Activated CD8-positive, alpha-beta T cell treated with anti-CD3 and anti-CD28 coated beads for 36 hours (primary cell): ENCODE measurements at regions not wholly inside any gene's neighbourhood (a gene's known extent, or its start where the extent isn't known, plus 50 kb on each side); places are given as distances from the start of the nearest gene placed in this dataset.

Experiments
- ATAC-seq: fragments of 200-7000 bp; cut with Tn5 transposase; one replicate; pipeline ENCODE4 v1.10.0; 2021; ENCODE audit warnings: mild to moderate bottlenecking, moderate library complexity
- CTCF ChIA-PET: fragments of 350-600 bp; sonication (Branson Sonifier 250); formaldehyde crosslinking; loops from one replicate; lab custom pipeline; 2021; ENCODE audit warnings: antibody characterized with exemption; lab: Charles Lee
- POLR2A ChIA-PET: fragments of 350-600 bp; sonication (Branson Sonifier 250); formaldehyde crosslinking; loops from one replicate; lab custom pipeline; 2021; ENCODE audit warnings: antibody characterized with exemption; lab: Charles Lee
- DNase-seq: peaks from one replicate; pipeline ENCODE4 v3.0.0-alpha.2; 2020
- H3K27ac Mint-ChIP-seq: one replicate; pipeline ENCODE4 v1.8.0; 2021; ENCODE audit warnings: mild to moderate bottlenecking, mixed read lengths
- H3K27me3 Mint-ChIP-seq: one replicate; pipeline ENCODE4 v1.8.0; 2021; ENCODE audit warnings: mixed read lengths
- H3K36me3 Mint-ChIP-seq: one replicate; pipeline ENCODE4 v1.8.0; 2021; ENCODE audit warnings: low read depth, mixed read lengths
- H3K4me1 Mint-ChIP-seq: one replicate; pipeline ENCODE4 v1.8.0; 2021; ENCODE audit warnings: low read depth, mixed read lengths
- H3K4me3 Mint-ChIP-seq: one replicate; pipeline ENCODE4 v1.8.0; 2021; ENCODE audit warnings: mild to moderate bottlenecking, moderate library complexity, mixed read lengths
- H3K9me3 Mint-ChIP-seq: one replicate; pipeline ENCODE4 v1.8.0; 2021; ENCODE audit warnings: mixed read lengths
- CTCF ChIP-seq: fragments of 200-600 bp; IDR thresholded peaks from one replicate; pipeline ENCODE4 v1.8.0; 2022; ENCODE audit warnings: antibody characterized with exemption, mild to moderate bottlenecking
- intact Hi-C: fragments of 100-400 bp; cut with micrococcal nuclease; formaldehyde crosslinking; loops from one replicate; pipeline ENCODE4 v1.10.0; 2022

GRCh38 chr16:85536073-85536410 lies 77.1 kb upstream of the GSE1 start:
- H3K27ac Mint-ChIP-seq: no peak overlapping the region
- CTCF ChIA-PET: interaction anchor here (1.9 kb wide), 1 partner anchor 261 kb away, joined by 4 read pairs; no protein-coding TSS in a partner anchor
- POLR2A ChIA-PET: no interaction called here
- DNase-seq: no peak
- H3K36me3 Mint-ChIP-seq: no peaks in the 10 kb centered on the region
- H3K4me3 Mint-ChIP-seq: no peak overlapping the region
- no peak for ATAC-seq
- no peak for TF ChIP-seq CTCF
- no peaks in the 10 kb centered on the region for H3K27me3 Mint-ChIP-seq
- H3K4me1 Mint-ChIP-seq: no peaks in the 10 kb centered on the region
- intact Hi-C loops: no loop called here
- H3K9me3 Mint-ChIP-seq: peaks cover 5% of the 10 kb centered on the region

GRCh38 chr16:85536411-85537330 lies 76.5 kb upstream of the GSE1 start:
- no peak overlapping the region for H3K4me3 Mint-ChIP-seq
- H3K27me3 Mint-ChIP-seq: no peaks in the 10 kb centered on the region
- TF ChIP-seq CTCF: no peak
- no peaks in the 10 kb centered on the region for H3K4me1 Mint-ChIP-seq
- intact Hi-C loops: no loop called here
- H3K9me3 Mint-ChIP-seq: peaks cover 5% of the 10 kb centered on the region
- POLR2A ChIA-PET: no interaction called here
- H3K27ac Mint-ChIP-seq: no peak overlapping the region
- CTCF ChIA-PET: interaction anchor here (1.3 to 1.9 kb wide), 2 partner anchors 8 to 262 kb away, joined by 3 to 4 read pairs; no protein-coding TSS in a partner anchor
- DNase-seq (no peak), ATAC-seq (no peak)
- no peaks in the 10 kb centered on the region for H3K36me3 Mint-ChIP-seq

DNA sequence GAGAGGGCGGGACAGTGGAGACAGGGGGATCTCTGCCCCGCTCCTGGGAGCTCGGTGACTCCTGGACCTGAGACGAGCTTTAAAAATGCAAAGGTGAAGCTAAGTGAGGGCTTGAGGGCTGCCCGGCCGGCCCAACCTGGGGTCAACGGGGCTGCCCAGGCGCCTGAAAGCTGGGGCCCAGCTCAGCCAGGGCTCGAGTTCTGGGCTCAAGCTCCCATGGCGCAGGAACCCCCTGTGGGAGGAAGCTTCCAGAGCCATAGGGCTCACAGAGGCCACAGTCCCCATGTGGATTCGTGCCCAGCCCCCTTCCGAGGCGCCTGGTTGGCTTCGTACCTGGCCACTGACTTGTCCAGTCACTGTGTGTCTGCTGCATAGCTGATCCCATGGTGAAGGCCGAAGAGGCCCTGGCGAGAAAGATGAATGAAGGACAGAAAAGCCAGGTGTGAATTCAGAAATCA lies 75.8 kb upstream of the GSE1 start:
- intact Hi-C loops: no loop called here
- POLR2A ChIA-PET: no interaction called here
- CTCF ChIA-PET: interaction anchor here (1.1 to 1.3 kb wide), 2 partner anchors 9 to 110 kb away, joined by 3 read pairs; no protein-coding TSS in a partner anchor
- no peaks in the 10 kb centered on the region for H3K36me3 Mint-ChIP-seq
- no peak overlapping the region for H3K27ac Mint-ChIP-seq
- peaks cover 5% of the 10 kb centered on the region for H3K9me3 Mint-ChIP-seq
- no peak for ATAC-seq
- H3K4me3 Mint-ChIP-seq: no peak overlapping the region
- no peaks in the 10 kb centered on the region for H3K4me1 Mint-ChIP-seq
- TF ChIP-seq CTCF: no peak
- no peaks in the 10 kb centered on the region for H3K27me3 Mint-ChIP-seq
- DNase-seq: no peak

DNA sequence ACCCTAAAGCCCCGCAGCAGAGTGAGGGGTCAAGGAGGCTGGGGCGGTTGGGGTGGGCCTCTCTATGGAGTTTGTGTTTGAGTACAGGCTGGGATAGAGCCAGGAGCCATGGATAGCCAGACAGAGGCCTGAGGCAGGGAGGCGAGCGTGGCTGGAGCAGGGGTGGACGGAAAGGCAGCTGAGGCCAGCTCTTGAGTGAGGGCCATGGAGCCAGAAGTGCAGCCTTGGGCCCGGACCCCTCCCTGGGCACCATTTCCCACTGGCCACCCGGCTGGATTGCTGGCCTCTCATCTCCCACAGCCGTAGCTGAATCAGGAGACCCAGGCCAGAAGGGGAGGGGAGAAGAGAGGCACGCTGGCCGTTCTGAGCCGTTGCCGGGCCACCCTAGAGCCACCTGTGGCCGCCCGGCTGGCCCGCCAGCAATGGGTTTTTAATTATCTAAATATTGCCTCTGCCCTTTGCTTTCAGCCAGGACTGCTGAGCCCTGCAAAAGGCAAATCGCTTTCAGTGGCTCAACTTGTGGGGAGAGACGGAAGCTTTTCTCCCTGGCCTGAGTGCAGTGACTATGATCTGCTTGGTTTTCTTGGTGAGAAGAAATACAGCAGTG lies 75.2 kb upstream of the GSE1 start:
- Mint-ChIP-seq H3K27me3 (no peaks in the 10 kb centered on the region), H3K27ac (no peak overlapping the region), H3K4me1 (no peaks in the 10 kb centered on the region), H3K4me3 (no peak overlapping the region), H3K9me3 (peaks cover 5% of the 10 kb centered on the region), H3K36me3 (no peaks in the 10 kb centered on the region)
- ChIA-PET POLR2A (interaction anchor here (1.2 kb wide), 1 partner anchor 13 kb away, joined by 3 read pairs; no protein-coding TSS in a partner anchor), CTCF (interaction anchor here (0.6 to 2.5 kb wide), 5 partner anchors 9 to 110 kb away, joined by 3 to 10 read pairs (median 3); no protein-coding TSS in a partner anchor)
- DNase-seq (no peak), ATAC-seq (no peak)
- no peak for TF ChIP-seq CTCF
- intact Hi-C loops: no loop called here
